NCI-H2171 treated with DMSO at 0.1 percent for 48 hours (cell line): ENCODE measurements at regions not wholly inside any gene's neighbourhood (a gene's known extent, or its start where the extent isn't known, plus 50 kb on each side); places are given as distances from the start of the nearest gene placed in this dataset.
"Not testable (repeated sequence)": the region's sequence is repeated elsewhere in the genome, so short reads cannot be mapped to it uniquely, and the experiment has no call there.

Experiments
- DNase-seq: peaks from one replicate; lab custom pipeline; 2025; lab: John Stamatoyannopoulos, UW

DNA sequence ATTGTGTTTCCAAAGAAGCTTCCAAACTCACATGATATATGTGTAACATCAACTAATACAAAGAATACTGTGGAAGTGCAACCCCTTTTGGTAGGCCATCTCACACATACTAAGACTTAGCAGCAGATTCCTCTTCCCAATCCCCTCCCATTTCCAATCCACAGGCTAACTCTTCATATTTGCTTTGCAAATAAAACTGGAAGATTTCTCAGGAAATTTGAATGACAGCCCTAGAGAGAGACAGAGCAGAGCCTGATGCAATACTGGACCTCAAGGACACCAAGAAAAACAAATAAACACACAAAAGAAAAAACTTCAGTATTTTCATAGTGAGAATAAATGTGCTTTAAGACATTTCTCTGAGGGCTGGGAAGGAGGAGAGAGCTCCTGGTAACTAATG, 190.2 kb upstream of the BRINP3 start:
- DNase-seq = no peak

DNA sequence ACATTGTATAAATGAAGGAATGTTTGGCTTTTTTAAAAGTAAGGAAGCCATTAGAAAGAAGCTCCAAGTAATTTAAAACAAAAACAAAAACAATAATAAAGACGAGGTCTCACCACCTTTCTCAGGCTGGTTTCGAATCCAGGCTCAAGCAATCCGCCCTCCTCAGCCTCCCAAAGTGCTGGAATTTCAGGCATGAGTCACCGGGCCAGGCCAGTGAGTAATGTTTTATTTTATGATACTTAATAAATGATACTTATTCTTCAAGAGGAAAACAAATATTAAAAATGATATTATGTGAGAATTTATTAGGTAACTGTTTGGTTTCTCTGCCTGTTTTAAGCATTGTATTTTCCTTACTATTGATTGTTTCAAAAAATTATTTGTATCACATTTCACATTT, 201.4 kb upstream of the BRINP3 start:
- no peak for DNase-seq

DNA sequence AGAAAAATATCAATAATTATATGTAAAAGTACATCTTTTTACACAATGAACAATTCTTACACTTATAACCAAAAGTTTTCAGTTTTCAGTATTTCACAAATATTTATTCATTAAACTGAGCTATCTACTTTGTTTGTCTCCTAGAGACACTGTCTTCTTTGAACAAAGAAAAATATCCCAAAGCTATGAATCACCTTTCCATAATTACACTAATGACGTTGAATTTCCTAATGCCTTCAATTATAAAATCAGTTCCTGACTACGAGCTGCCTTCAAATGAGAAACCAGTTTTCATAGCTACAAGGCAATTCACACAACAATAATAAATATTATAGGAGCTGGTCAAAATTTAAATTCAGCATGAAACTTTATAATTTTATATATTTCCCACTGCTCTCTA, 201.8 kb upstream of the BRINP3 start:
- DNase-seq = no peak

DNA sequence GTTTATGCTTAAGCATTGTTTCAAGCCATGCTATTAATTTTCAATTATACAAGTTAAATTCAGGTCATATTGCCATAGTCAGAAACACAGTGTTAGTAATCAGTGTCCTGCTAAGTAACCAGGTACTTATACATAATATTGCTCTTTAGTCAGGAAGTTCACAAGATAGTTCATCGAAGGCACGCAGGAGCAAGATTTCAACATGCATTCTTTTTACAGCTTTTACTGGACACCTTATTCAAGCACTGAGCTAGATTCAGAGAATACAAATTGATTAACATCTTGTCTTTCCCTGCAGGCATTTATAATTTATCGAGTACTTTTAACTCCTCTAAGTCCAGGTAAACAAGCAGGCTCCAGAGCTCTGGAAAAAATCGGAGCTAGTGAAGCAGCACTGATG, 202.3 kb upstream of the BRINP3 start:
- no peak for DNase-seq

DNA sequence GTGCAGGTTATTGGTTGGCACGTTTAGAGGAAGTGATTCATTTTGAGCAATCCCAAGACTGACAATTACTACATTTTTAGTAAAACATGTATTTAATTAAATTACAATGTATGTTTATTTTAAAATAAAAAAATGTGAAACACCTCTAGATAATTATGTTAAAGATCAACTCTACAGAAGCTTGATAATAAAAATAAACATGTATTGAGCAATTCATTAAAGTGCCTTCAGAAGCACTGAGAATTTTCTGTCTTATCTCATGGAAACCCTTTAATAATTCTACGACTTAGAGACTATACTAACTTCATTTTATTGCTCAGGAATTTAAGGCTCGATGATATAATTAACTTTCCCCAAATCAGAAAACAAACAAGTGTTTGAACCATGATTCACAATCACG, 208.0 kb upstream of the BRINP3 start:
- DNase-seq = no peak

DNA sequence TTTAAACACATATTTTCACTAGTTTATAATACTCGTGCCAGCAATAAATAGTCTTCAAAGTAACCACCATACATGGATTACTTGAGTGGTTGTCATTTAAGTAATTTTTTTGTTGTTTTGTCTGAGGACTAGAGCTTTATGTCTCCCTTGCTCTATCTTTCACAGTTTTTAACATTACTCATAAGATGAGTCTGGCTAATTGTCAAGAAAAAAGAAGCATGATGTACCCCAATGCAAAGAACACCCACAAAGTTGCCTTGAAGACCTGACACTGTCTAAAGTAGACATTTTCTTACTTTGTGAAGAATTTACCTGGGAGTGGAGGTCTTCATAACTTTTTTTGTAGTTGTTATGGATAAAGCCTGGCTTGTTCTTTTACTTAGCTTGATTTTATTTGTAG, 210.4 kb upstream of the BRINP3 start:
- DNase-seq = no peak

DNA sequence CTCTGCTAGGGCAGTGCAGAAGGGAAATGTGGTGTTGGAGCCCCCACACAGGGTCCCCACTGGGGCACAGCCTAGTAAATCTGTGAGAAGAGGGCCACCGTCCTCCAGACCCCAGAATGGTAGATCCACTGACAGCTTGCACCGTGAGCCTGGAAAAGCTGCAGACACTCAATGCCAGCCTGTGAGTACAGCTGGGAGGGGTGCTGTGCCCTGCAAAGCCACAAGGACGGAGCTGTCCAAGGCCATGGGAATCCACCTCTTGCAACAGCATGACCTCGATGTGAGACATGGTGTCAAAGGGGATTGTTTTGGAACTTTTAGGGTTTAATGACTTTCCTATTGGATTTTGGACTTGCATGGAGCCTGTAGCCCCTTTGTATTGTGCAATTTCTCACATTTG, 220.8 kb upstream of the BRINP3 start:
- DNase-seq = not testable (repeated sequence)

DNA sequence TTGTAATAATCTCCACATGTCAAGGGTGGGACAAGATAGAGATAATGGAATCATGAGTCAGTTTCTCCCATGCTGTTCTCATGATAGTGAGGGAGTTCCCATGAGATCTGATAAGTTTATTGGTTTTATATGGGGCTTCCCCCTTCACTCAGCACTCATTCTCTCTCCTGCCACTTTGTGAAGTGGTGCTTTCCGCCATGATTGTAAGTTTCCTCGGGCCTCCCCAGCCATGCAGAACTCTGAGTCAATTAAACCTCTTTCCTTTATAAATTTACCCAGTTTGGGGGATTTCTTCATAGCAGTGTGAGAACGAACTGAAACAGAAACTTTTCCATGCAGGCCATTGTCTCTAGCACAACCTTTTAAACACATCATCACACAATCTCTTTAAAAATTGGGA, 221.5 kb upstream of the BRINP3 start:
- no peak for DNase-seq

DNA sequence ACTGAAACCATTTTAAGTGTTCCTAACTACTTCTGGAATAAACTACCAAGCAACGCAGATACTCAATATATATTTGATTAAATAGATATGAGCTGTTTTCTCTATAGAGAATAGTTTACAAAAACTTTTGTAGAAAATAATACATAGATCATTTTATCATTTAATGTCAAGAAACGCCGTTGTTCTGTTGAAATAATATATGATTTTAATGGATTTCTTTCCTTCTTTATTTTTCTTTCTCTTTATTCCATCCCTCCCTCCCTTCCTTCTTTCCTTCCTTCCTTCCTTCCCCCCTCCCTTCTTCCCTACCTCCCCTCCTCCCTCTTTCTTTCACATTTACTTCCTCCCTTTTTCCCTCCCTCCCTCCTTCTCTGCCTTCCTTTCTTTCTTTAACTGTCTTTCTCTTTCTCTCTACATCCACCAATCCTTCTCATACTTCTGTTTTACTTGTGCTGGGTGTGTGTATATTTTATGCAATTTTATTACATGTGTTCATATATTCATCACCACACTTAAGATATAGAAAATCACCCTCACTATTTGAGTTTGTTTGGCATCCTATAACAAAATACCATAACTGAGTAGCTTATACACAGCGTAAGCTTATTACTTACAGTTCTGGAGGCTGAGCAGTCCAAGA, 230.9 kb upstream of the BRINP3 start:
- no peak for DNase-seq

DNA sequence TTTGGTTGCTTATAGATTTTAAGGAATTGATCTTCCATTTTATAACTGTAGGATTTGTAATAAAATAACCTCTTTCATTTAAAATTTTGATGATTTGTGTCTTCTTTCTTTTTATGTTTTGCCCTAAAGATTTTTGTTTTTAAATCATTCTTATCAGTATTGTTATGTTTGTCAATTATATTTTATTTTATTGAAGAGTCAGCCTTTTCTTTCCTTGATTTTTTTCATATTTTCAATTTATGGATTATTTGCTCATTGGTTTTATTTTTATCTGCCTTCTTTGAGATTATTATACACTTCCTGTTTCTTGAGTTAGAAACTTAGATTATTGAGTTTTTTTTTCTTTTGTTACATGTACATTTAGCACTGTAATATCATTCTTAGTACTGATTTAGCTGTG, 233.4 kb upstream of the BRINP3 start:
- no peak for DNase-seq

DNA sequence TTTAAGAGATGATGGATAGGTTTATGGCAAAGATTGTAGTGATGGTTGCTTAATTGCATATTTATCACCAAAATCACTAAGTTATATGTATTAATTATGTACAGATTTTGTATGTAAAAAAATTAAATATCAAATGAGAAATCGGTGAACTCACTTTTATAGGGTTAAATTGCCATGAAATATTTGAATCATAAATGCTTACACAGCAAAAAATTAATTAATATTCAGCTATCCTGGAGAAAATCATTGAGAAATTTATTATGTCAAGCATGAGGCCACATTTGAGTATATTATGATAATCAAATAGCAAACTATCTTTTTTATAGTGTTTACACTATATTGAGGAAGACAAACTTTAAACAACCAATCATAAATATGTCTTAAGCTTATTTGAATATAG, 239.4 kb upstream of the BRINP3 start:
- DNase-seq = no peak

DNA sequence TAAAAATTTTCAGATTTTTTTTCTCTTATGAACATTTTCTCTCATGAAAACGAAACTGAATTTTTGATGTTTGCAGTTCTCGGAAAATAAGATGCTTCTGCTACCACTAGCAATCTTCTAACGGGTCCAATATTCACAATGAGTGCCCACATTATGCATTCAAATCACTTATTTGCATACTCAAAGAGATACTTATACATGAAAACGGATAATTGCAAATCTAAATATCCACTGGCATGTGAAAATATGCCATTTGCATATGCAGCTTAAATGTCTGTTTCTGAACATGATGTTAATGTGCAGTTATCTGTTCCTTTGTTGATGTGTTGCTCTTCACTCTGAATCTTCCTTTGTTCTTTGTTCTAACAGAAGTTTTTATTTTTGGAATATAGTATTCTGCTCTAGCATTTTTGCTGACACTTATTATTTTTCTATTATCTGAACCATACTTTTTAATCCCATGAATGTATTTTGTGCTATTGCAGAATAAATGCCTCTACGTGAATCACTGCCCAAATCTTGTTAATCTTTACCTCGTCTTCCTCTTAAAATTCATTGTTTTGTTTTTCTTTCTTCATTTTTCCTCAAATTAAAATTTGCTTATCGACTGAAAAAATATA, 259.4 kb upstream of the BRINP3 start:
- DNase-seq = no peak

DNA sequence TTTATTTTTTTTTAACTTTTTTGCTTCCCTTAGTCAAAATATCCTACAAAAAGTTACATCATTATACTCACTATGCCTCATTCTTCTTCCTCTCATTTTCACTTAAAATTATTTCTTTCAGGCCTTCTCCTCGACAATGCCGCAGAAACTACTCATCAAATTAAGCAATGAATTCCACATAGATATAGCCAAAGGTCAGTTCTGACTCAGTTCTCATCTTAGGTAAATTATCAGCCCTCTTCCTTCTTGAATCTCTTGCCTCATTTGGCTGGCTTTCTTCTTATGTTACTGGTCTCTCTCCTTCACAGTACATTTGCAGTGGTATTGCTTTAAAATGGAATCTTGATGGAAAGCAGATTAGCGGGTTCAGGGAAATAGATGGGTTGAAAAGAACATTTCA, 260.7 kb upstream of the BRINP3 start:
- no peak for DNase-seq

DNA sequence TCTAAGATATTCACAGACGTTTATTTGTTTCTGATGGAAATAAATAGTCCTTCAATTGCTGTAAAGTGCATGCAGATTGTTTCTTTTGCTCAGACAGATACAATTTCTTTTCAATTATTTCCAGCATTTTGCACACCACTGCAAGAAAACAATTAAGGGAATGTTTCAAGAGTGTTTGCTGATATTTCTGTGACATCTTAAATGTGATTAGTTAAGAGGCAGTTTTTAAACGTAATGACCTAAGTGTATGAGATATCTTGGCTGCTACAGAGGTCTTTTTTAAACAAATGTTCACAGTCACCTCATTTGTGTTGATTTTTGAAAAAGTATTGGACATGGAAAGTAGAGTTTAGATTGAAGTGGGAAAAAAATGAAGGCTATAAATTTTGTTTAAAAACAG, 262.3 kb upstream of the BRINP3 start:
- peak; percentile 59 for DNase-seq

DNA sequence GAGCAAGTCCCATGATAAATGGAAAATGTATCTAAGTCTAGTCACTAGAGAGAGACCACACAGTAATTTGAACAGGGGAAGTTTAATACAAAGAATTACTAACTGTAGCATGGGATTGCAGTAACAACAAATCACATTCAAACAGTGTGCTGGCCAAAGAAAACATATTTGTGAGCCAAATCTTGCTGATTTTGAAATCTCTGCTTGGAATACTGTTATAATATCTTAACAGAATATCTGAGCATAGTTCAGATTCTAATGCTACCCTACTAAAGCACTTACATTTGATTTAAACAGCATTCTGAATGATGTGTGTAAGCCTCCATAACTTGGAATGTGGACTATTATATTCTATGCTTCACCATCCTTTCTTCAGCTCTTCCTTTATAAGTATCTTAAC, 270.0 kb upstream of the BRINP3 start:
- DNase-seq = no peak

DNA sequence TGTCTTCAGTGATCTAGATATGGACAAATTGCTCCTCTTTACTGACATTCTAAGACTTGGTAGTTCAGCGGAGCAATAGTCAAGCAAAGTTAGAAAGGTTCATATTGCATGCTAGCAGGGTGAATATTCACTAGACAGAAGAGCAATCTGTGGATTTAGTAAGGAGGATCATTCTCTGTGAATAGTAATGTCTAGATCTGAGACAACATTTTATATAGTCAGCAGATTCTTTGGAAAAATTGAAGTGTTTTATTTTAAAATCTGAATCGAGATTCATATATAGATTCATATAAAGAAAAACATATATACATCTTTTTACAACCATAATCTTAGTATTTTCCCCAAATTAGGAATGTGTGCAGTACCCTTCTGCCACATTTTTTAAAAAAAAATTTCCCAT, 274.5 kb upstream of the BRINP3 start:
- DNase-seq = peak; percentile 75

DNA sequence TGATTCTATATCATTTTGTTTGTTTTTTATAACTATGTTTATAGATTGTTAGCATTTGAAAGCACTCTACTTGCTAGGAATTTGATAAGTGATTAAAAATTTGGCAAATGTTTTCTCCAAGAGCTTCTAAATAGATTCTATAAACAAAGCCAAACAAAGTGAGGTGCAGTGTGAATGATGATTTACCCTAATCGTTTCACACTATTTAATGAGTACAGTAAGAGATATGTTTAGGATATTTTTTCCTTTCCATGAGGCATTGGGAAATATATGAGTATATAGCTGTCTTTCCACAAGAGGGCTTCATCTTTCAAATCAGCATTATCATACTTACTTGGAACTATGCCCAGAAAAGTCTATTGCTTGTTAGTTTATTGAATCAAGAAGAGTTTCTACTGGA, 277.0 kb upstream of the BRINP3 start:
- DNase-seq = peak; percentile 82

DNA sequence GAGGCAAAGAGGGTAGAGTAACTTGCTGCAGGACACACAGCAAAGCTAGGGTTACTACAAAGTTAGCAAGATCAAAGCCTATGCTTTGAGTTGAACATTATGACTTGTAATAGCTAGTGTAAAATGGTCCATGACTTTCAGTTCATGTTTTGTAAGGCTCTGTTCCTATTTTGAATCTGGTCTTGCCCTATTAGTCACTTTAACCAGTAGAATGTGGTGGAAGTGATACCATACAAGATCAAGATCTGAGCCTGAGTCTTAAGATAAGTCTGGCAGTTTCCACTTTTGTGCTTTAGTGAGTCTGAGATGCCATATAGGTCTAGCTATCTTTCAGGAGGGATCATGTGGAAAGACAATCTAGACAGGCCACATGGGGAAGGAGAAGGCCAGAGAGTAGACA, 282.1 kb upstream of the BRINP3 start:
- DNase-seq = no peak

DNA sequence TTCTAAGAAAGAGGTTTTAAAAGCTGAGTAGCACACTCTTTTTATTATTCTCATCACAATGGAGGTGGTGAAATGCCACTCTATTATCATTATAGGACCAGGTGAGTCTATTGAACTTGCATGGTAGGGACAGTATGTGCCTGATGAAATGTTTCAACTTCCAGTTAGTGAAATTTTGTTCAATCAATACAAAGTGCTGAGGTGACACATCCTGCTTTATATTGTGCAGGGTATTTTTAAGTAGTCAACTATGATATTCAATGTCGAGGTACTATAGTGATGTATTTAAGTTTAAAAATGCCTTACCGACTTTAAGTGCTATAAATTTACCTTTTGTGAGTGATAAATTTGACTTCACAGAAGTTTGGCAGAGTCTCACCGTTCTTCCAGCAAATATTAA, 284.7 kb upstream of the BRINP3 start:
- DNase-seq = no peak

DNA sequence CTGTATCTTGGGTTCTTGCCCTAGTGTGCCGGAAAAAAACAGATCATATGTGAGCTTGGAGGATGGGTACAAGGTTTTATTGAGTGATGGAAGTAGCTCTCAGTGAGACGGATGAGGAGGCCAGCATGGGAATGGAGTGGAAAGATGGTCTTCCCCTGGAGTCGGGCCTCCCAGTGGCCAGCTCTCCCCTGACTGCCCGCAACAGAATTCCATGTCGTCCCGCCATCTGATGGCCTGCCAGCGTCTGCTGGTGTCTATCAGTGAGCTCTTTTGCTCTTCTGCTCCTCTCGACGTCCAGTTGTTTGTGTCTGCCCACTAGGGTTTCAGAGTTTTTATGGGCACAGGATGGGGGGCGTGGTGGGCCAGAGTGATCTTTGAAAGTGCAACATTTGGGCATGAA, 315.2 kb upstream of the BRINP3 start:
- no peak for DNase-seq

DNA sequence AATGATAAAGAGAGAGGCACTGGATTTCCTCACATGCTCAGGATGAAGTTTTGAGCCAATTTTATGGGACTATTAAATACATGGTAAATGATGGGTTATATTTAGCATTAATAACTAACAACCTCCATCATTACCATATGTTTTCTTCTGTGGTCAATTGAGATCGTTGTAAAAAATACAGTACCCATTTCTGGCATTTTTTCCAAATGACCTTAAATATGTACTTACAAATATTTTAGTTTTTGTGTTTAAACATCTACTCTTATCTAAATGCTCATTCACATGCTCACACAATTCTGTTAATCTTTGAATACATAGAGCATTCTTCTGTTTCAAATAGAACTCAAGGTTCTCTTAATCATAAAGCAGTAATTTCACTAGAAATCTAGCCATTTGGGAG, 330.0 kb upstream of the BRINP3 start:
- no peak for DNase-seq

DNA sequence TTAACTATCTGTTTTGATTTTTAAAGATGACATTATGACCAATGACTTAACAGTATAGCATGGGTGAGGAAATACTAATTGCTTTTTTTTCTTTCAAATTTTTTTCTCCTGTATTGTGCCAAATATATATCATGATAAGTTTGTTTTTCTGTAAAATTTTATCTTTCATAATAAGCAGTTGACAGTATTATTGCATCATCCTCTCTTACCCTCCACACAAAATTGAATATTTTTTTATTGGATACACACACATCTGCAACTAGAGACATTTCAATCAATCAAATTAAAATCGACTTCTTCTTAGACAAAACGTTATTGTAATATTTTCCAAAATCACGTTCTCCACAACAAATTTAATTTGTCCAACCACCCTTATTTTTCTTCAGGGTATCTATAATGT, 330.4 kb upstream of the BRINP3 start:
- no peak for DNase-seq

DNA sequence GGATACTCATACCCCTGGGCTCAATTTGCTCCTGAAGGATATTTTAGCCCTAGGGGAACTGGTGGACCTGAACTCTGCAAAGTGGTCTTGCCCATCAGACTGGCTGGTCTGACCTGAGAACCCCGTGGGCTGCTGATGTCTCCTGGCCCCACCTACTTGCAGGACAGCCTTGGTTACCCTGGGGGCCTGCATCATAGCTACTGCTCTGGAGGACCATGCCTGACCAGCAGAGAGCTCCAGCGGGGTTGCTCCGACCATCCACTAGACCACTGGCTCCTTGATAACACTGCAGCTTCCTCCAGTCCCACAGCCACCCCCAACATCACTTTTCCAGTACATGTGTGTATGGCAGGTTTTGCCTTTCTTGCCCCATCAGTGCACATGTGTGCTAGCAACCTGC, 331.6 kb upstream of the BRINP3 start:
- DNase-seq = no peak

DNA sequence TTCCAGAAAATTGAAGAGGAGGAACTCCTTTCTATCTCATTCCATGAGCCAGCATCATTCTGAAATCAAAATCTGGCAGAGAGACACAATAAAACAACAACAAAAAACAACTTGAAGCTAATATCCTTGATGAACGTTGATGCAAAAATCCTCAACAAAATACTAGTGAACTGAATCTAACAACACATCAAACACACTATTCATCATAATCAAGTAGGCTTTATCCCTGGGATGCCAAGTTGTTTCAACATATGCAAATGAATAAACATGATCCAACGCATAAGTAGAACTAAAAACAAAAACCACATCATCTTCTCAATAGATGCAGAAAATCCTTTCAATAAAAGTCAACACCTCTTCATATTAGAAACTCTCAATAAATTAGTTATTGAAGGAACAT, 335.3 kb upstream of the BRINP3 start:
- no peak for DNase-seq
